Stimulated activated CD8-positive, alpha-beta memory T cell treated with anti-CD3 and anti-CD28 coated beads, Interleukin-2, amount 100 ng/mL, for 1 hour (primary cell): ENCODE measurements at regions not wholly inside any gene's neighbourhood (a gene's known extent, or its start where the extent isn't known, plus 50 kb on each side); places are given as distances from the start of the nearest gene placed in this dataset.
A peak's percentile ranks its signal among the peaks of the same experiment; 100 is the strongest.
"Not testable (repeated sequence)": the region's sequence is repeated elsewhere in the genome, so short reads cannot be mapped to it uniquely, and the experiment has no call there.

Source experiments
- DNase-seq, 2 donors: peaks; one replicate each; pipeline ENCODE4 v3.0.0-alpha.2; 2020; ENCODE audit warnings: low read depth in 2 of 2

DNA sequence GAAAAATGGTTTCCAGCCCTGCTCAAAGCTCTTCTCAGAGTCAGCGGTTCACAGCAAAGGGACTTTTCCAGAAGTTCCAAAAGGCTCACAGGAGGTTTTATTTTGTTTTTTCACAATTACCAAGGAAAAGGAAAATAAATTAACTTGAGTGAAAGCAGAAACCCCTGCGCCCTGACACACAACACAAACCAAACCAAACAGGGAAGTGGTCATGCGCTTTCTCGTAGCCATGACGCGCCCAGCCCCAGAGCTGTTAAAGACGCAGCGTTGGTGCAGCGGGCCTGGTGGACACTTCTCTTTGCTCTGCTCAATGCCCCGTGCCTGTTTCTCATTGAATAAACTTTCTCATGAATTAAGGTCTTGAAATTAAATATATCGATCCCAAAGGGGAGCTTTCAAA lies 134.4 kb upstream of the LYZL2 start:
- no peak for DNase-seq

DNA sequence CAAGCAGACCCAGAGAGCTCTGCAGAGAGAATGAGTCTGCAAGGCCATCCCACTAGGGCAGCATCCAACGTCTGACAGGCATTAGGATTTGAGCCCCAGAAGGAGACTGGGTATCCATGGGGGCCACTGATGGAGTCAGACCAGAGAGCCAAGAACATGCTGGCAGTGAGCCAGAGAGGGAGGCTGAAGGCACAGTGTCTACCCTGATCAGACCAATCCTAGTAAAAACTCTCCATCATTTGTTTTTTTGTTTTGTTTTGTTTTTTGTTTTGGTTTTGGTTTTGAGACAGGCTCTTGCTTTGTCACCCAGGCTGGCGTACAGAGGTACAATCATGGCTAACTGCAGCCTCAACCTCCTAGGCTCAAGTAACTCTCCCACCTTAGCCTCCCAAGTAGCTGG lies 133.1 kb upstream of the LYZL2 start:
- no peak for DNase-seq

- no peak for DNase-seq
These were observed 129.9 kb upstream of the LYZL2 start for GRCh38 chr10:30759423-30759822.

DNA sequence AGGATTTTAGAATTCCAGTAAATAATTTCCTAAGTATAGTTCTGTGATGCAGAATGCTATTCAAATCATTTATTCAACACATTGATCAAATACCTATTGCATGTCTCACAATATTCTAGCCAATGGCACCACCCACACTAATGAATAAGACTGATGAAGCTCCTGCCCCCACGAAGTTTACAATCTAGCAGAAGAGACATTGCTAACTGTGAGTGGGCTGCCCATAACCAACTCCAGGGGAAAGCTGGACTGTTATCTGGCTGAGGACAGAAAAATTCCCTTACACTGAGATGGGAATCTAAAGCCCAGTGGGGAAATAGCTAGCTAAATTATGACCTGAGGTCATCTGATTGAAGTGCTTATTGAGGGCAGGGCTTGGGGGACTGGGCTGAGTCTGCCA lies 128.8 kb upstream of the LYZL2 start:
- DNase-seq, result no peak

DNA sequence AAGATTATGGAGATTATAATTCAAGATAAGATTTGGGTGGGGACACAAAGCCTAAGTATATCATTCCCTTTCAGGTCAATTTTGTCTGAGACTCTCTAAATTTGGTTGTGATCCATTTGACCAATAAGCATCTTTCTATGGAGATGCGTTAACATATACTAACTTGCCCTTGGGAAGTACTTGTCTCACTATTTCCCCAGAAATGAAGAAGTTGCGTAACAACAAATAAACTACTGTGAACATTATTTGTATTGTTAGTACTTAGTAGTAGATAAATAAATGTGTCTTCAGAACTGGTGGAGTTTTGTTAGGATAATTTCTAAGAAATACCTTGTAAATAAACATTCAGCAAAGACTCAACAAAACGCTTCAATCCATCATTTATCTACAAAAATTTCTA lies 127.3 kb upstream of the LYZL2 start:
- DNase-seq, result no peak

DNA sequence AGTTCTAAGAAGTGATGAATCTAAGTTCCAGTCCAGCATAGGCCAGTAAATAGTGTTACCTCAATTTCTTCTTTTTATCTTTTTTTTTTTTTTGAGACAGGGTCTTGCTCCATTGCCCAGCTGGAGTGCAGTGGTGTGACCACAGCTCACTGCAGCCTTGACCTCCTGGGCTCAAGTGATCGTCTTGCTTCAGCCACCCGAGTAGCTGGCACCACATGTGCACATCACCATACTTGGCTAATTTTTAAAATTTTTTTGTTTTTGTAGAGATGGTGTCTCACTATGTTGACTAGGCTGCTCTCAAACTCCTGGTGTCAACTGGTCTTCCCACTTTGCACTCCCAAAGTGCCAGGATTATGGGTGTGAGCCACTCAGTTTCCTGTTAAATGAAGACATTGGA lies 126.6 kb upstream of the LYZL2 start:
- no peak for DNase-seq

DNA sequence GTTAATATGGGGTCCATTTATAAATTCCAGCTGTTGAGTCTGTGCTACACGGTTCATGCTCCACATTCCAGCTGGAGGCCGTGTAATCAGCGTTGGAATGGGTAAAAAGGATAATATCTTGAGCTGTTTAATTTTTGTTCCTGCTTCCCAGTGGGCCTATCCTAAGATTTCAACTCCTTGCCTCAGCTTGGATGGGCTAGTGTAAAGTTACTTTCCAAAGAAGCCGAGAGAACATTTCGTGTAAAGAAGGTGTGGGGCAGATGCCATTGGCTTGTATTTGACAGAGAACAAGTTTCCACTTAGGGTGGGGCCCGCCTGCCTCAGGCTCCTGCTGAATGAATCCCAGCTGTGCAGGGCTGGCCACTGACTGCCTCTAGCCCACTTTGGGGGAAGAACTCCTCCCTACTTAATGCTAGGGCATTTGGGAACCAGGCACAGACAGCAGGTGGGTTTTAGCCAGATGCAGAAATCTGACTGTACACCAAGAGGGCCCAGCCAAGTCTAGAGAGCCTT lies 125.9 kb upstream of the LYZL2 start:
- no peak for DNase-seq

DNA sequence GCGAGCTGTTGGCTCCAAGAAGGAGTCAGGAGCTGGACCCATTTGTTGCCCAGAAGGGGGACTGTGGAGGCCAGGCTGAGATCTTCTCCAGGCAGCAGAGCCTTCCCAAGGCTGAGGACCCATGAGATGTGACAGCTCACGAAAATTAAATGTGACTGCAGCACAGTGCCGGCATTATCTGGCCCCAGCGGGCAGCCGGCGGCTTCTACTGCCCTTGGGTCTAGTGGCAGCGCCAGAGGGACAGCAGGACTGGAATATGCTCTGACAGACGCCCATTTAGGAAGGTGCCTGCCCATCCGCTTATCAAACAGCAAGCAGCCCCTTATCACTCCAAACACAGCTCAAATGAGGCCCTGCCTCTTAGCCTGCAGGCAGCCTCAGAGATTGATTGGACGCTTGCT lies 122.9 kb upstream of the LYZL2 start:
- DNase-seq, result no peak

- DNase-seq, result peak in 1 of 2 donors; percentile 37
These were observed 122.3 kb upstream of the LYZL2 start for GRCh38 chr10:30751678-30752331.

- DNase-seq, result no peak
These were observed 121.6 kb upstream of the LYZL2 start for GRCh38 chr10:30750971-30751677.

GRCh38 chr10:30749385-30749784 lies 119.8 kb upstream of the LYZL2 start:
- DNase-seq, result no peak

GRCh38 chr10:30748152-30748973 lies 118.8 kb upstream of the LYZL2 start:
- no peak for DNase-seq

GRCh38 chr10:30747633-30748032 lies 118.1 kb upstream of the LYZL2 start:
- no peak for DNase-seq

DNA sequence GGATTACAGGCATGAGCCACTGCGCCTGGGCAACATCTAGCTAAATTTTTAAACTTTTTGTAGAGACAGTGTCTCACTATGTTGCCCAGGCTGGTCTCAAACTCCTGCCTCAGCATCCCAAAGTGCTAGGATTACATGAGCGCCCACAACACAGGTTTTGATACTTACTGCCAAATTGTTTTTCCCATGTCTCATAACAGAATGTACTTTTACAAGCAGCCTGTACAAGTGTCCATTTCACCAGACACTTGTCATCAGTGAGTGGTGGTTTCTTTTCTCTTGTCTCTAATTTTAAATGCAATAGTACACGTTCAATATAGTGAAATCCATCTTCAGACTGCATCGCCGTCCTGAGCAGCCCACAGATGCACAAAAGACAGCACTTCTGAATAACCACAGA lies 116.4 kb upstream of the LYZL2 start:
- no peak for DNase-seq

GRCh38 chr10:30744106-30744505 lies 114.6 kb upstream of the LYZL2 start:
- no peak for DNase-seq

- no peak for DNase-seq
These were observed 114.0 kb upstream of the LYZL2 start for GRCh38 chr10:30743586-30743985.

- no peak for DNase-seq
These were observed 112.9 kb upstream of the LYZL2 start for GRCh38 chr10:30742471-30742870.

DNA sequence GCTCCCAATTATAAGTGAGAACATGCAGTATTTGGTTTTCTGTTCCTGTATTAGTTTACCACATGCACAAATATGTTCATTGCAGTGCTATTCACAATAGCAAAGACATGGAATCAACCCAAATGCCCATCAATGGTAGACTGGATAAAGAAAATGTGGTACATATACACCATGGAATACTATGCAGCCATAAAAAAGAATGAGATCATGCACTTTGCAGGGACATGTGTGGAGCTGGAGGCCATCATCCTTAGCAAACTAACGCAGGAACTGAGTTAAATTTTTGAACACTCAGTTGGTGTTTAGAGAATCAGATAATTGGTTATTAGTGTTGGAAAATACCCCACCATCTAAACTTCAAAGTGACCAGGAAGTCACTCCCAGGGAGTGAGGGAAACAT lies 111.2 kb upstream of the LYZL2 start:
- DNase-seq, result not testable (repeated sequence)

DNA sequence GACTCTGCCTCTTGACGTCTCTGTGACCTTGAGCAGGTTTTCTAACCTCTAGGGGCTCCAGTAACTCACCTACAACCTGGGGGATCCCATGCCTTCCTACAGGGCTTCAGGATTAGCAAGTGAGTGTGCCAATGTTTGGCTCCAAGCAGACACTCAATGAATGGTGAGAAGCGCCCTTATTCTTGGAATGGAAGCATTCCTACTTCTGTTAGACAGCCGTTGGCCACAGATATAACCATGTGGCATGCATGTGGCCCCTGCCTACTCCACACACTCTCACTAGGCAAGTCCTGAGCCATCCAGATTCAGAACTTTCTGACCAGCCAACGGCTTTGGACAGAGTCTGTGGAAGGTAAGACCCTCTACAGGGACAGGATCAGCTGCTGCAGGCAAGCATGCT lies 108.9 kb upstream of the LYZL2 start:
- no peak for DNase-seq

GRCh38 chr10:30737931-30738391 lies 108.4 kb upstream of the LYZL2 start:
- DNase-seq, result no peak

- no peak for DNase-seq
These were observed 107.2 kb upstream of the LYZL2 start for GRCh38 chr10:30736685-30737232.

GRCh38 chr10:30734901-30735300 lies 105.3 kb upstream of the LYZL2 start:
- no peak for DNase-seq
